Fibroblast of villous mesenchyme (primary cell): ENCODE measurements at regions not wholly inside any gene's neighbourhood (a gene's known extent, or its start where the extent isn't known, plus 50 kb on each side); places are given as distances from the start of the nearest gene placed in this dataset.
"Not testable (repeated sequence)": the region's sequence is repeated elsewhere in the genome, so short reads cannot be mapped to it uniquely, and the experiment has no call there.

ENCODE experiments used
- DNase-seq: peaks from one replicate; pipeline ENCODE4 v3.0.0-alpha.2; 2010; ENCODE audit warnings: low read depth
- H3K4me3 ChIP-seq: 2 replicates; pipeline ENCODE4 v1.5.1; 2011; ENCODE audit warnings: low read depth, mild to moderate bottlenecking, low read length
- CTCF ChIP-seq: IDR thresholded peaks from 2 replicates; pipeline ENCODE4 v1.5.1; 2012; ENCODE audit warnings: low read depth, mild to moderate bottlenecking, low read length; ENCODE audit not compliant: insufficient read depth

DNA sequence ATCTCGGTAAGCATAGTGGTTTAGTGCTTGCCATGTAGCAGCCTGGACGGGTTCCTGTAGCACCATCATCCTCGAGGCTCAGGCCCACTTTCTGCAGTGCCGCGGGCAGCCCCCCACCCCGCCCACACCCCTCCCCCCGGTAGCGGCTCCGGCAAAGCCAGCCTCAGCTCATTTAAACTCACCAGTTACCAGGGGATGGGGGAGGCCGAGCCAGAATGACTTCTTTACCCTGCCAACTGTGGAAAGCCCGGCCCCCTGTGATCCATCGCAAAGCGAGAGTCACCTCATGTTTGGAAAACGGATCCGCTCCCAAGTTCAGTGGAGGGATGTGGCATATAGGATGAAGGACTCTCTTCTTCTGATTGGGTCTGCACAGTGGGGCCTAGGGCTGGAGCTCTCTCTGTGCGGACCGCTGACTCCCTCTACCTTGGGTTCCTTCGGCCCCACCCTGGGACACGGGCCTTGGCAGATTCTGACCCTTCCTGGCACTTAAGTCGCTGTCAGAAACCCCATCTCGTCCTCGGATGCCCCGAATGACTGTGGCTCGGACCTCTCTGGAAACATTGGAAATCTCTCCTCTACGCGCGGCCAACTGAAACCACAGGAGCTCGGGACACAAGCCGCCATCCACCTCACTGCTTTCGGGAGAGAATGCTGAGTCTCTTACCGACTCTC lies 337.8 kb upstream of the DEFB115 start:
- DNase-seq, result no peak
- no peak overlapping the region for H3K4me3 ChIP-seq
- TF ChIP-seq CTCF, result no peak

DNA sequence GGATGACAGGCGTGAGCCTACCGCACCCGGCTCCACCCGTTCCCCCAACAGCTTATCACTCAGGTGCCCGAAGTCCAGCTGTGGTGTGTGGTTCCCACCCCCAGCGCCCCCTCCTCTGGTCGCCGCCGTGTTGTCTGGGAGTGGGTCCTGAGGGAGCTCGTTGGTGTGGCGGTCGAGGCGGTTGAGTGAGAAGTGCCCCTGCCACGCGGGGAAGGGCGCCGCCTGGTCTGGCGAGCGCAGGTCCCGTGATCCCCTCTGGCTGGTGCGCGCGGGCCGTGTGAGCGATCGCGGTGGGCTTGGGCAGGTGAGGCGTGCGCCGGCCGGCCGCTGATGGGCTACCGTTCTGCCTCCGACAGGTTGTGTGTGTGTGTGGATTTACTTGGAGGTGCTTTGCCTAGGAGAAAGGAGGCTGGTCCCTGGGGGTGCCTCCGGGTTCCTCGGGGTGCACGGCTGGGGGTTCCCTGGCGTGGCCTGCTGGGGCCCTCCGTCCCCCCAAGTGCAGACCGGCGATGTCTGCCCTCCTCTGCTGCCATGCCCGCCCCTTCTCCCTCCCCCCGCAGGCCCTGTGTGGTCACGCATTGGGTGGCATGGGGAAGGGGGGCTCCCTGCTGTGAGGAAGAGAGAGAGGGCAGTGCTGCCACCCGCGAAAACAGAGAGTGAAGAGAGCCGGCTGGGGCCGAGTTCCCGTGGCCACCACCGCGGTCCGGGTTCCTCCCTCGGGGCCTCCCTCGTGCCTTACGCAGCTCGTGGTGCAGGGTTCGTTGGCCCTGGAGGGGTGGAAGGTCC lies 336.0 kb upstream of the DEFB115 start:
- no peak for TF ChIP-seq CTCF
- no peak for DNase-seq
- H3K4me3 ChIP-seq, result no peak overlapping the region

GRCh38 chr20:30922129-30922528 lies 335.3 kb upstream of the DEFB115 start:
- no peak overlapping the region for H3K4me3 ChIP-seq
- no peak for DNase-seq
- no peak for TF ChIP-seq CTCF

- H3K4me3 ChIP-seq, result no peak overlapping the region
- DNase-seq, result no peak
- TF ChIP-seq CTCF, result no peak
These were observed 319.7 kb upstream of the DEFB115 start for GRCh38 chr20:30937790-30938189.

- TF ChIP-seq CTCF, result no peak
- no peak for DNase-seq
- H3K4me3 ChIP-seq, result no peak overlapping the region
These were observed 307.7 kb upstream of the DEFB115 start for GRCh38 chr20:30949761-30950160.

GRCh38 chr20:30951088-30951487 lies 306.4 kb upstream of the DEFB115 start:
- H3K4me3 ChIP-seq, DNase-seq: not testable (repeated sequence)

- H3K4me3 ChIP-seq, DNase-seq: not testable (repeated sequence)
These were observed 300.8 kb upstream of the DEFB115 start for GRCh38 chr20:30956649-30957048.

- H3K4me3 ChIP-seq, result not testable (repeated sequence)
These were observed 298.3 kb upstream of the DEFB115 start for GRCh38 chr20:30959208-30959607.

More at GRCh38 chr20:30959208-30959607, 298.3 kb upstream of the DEFB115 start:
- not testable (repeated sequence) for DNase-seq
